ENCODE measurements at regions not wholly inside any gene's neighbourhood (a gene's known extent, or its start where the extent isn't known, plus 50 kb on each side); places are given as distances from the start of the nearest gene placed in this dataset.

GRCh38 chr5:174159327-174160114, 114.0 kb downstream of the NSG2 start:
- no peak for DNase-seq (ENCODE audit: low read depth in 4 of 4, low spot score in 2 of 4)

DNA sequence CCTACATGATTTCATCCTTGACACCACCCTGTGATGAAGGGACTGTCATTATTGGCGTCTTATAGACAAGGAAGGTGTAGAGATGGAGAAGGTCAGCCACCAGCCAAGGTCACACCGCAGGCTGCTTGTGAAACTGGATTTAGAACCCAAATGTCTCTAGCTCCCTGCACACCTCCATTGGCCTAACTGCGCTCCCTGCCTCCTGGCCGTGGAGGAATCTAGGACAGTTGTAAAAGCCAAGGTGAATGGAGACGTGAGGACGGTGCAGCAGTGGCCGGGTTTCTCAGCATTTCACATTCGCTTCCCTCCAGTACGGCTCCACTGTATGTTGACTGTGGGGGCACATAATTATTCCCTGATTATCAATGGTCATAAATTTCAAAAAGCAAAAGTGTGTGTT, 119.9 kb downstream of the NSG2 start:
- DNase-seq (ENCODE audit: low read depth in 4 of 4, low spot score in 2 of 4), result no peak

DNA sequence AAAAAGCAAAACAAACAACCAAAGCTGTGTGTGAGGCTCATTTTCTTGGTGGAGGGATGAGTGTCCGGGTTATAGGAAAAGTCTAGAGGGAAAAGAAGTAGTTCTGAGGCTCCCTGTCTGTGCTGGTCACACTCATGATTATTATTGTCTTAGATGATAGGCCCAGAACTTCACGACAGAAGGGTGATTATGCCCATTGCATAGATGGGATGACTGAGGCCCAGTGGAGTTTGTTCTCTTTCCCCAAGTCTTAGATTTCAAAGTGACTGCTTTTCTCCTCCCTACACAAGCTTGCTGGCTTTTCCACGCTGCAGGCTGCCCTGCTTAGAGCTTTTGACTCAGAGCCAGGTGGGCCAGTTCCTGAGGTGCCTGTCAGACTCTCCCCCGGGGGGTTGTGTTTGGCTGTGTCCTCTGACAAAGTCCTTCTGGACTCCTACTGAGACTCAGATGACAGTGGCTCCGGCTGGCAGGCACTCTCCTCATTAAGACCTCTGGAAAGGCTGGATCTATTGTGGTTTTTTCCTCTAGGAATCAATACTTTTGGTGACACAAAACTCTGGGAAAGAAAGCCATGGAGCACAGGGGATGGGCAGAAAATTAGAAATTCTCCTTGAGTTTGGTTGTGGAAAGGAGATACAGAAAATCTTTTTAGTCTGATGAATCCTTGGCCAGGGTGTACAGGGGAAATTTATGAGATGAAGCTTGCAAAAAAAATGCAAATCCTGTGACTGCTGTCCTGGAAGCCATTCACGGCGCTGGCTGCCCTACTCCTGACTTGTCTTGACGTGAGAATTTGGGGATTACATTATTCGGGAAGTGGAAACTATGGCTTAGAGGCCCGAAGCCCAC, 120.9 kb downstream of the NSG2 start:
- no peak for DNase-seq (ENCODE audit: low read depth in 4 of 4, low spot score in 2 of 4)

DNA sequence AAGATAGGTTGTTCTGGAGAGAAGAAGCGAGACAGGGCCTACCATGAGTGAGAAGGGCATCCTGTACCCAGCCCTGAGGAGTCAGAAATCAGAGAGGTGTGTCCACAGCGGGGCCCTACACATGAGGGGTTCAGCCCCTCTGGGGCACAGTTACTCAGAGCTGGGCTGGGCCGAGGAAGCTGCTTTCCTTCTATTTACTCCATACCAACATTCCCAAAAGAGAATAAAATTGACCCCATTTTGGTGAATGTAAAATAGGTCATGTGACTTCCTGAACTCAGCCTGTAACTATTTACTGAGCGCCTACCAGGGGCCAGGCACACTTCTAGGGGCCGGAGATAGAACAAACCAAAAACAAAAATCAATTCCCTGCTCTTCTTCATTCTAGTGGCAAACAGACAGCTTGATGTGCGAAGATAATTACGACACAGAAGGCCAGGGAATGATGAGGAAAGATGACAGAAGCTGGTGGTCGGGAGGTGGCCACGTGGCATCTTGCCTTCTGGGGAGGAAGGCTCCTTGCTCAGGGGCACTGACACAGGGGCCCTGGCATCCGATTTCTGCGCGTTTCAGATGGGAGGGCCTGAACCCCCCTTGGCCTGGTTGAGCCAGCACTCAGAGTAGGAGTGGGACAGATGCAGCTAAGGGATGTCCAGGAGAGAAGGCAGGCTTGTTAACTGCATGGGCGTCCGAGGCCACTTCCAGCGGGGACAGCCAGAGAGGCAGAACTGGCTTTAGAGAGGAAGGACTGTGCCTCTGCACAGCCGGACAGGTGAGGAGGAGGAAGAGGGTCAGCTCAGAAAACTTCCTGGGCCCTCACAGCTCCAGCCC, 121.8 kb downstream of the NSG2 start:
- DNase-seq (ENCODE audit: low read depth in 4 of 4, low spot score in 2 of 4), result no peak

GRCh38 chr5:174172152-174172551, 126.6 kb downstream of the NSG2 start:
- peak in 1 of 4 donors; percentile 20 for DNase-seq (ENCODE audit: low read depth in 4 of 4, low spot score in 2 of 4)

DNA sequence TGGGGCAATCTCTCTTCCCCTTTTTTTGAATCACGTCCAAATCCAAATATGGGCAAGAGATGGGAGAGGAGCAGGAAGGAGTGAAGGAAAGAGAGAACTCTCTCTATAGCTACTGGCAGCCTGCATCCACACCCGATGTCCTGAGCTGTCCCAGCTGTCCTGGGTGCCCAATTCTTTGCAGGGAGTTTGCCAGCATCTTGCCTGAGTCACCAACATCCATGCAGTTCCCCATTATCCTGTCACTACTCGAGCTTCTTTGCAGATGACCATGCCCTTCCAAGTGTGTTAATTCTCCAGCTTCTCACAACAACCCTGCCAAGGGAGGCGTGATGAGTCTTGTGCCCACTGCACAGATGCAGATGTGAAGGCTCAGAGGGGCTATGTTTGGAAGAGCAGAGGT, 127.1 kb downstream of the NSG2 start:
- DNase-seq (ENCODE audit: low read depth in 4 of 4, low spot score in 2 of 4), result no peak

GRCh38 chr5:174173766-174174165, 128.3 kb downstream of the NSG2 start:
- no peak for DNase-seq (ENCODE audit: low read depth in 4 of 4, low spot score in 2 of 4)

GRCh38 chr5:174175716-174176268, 130.3 kb downstream of the NSG2 start:
- no peak for DNase-seq (ENCODE audit: low read depth in 4 of 4, low spot score in 2 of 4)

GRCh38 chr5:174176511-174176910, 131.0 kb downstream of the NSG2 start:
- DNase-seq (ENCODE audit: low read depth in 4 of 4, low spot score in 2 of 4), result no peak

DNA sequence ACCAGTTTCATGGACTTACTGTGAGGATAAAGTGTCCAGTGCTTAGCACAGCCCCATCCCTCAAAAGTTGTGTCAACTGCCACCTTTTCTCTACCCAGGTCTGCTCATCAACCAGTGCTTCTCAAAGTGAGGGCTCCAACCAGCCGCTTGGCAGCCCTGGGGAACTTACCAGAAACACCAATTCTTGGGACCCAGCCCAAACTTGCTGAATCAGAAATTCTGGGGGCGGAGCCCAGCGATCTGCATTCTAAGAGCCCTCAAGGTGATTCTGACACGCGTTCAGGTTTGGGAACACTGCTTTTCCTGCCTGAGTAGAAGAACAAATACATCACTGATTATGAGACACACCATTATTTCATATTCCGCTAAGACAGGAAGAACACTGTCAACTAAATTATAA, 132.0 kb downstream of the NSG2 start:
- no peak for DNase-seq (ENCODE audit: low read depth in 4 of 4, low spot score in 2 of 4)

GRCh38 chr5:174177976-174178605, 132.6 kb downstream of the NSG2 start:
- no peak for DNase-seq (ENCODE audit: low read depth in 4 of 4, low spot score in 2 of 4)

DNA sequence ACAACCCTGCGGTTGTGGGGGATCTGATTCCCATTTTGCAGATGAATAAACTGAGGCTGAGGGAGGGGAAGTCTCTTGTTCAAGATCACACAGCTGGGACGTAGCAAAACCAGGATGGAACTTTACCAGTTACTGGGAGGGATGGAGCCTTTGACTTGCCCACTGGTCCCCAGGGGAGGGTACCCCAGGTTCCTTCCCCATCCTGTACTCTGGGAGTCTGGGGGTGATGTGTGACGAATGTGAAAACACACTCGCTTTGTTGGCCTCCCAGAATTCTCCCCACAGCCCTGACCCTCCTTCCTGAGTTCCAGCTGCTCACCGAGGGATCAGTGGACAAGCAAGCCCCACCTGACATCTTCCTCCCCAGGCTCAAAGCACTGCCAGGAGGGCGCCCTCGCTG, 135.1 kb downstream of the NSG2 start:
- no peak for DNase-seq (ENCODE audit: low read depth in 4 of 4, low spot score in 2 of 4)

GRCh38 chr5:174182111-174182510, 136.6 kb downstream of the NSG2 start:
- DNase-seq (ENCODE audit: low read depth in 4 of 4, low spot score in 2 of 4), result no peak

- DNase-seq (ENCODE audit: low read depth in 4 of 4, low spot score in 2 of 4), result no peak
These were observed 138.2 kb downstream of the NSG2 start for GRCh38 chr5:174183701-174184100.

DNA sequence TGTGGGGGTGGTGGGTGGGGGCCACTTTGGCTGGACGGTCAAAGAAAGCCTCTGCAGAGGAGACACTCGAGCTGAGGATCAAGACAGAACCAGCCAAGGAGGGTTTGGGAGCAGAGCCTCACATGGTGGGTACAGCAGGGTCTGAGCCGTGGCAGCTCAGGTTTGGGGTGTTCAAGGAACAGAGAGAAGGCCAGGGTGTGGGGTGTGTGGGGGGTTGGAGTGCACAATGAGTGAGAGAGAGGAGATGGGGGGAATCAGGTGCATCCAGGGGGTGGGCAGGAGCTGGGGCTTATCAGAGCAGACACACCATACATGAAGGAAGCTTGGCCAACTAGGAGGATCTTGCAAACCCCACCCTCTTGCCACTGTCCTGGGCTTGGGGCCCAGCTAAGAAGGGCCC, 140.0 kb downstream of the NSG2 start:
- no peak for DNase-seq (ENCODE audit: low read depth in 4 of 4, low spot score in 2 of 4)

DNA sequence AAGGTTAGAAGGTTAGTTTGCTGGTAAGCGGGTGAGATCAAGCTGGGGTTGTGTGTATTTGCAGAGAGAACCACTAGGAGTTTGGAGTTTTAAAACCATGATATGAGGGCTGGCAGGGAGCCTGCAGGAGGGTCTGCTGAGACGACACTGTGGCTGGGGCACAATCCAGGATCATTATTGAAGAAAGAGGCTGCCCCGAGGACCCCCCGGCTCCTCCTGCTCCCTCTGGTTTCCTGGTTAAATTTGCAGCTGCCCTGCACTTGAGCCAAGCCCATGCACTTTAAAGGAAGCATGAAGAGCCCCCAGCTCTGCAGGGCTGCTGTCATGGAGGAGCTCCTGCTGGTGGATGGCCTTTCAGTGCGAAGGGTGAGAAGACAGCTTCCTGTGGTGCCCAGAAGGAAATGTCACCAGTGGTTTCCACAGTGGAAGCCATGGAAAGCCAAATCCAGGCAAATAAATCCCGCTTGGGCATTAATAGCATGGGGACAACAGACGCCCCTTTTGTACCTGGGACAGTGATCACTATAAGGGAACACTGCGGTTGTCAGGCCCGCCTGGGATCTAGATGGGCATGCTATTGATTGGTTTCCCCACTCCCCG, 140.7 kb downstream of the NSG2 start:
- DNase-seq (ENCODE audit: low read depth in 4 of 4, low spot score in 2 of 4), result no peak

DNA sequence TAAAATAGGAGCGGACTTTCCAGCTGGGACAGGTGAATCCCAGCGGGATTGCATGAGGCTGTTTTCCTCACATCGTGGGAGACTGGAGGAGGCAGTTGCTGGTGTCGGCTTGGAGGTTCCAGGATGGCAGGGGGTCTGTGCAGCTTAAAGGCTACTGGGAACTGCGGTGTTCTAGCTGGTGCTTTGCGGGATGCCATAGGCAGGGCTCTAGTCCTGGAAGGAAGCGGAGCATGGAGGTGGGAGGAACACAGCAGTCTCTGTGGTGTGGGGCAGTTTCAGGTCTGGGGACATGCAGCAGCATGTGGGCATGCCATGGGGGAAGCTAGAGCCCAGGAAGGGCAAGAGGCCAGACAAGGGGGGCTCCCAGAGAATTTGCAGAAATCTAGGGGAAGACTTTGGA, 141.5 kb downstream of the NSG2 start:
- DNase-seq (ENCODE audit: low read depth in 4 of 4, low spot score in 2 of 4), result no peak

GRCh38 chr5:174187481-174187880, 142.0 kb downstream of the NSG2 start:
- DNase-seq (ENCODE audit: low read depth in 4 of 4, low spot score in 2 of 4), result no peak

- no peak for DNase-seq (ENCODE audit: low read depth in 4 of 4, low spot score in 2 of 4)
These were observed 142.8 kb downstream of the NSG2 start for GRCh38 chr5:174188295-174188694.

Measured in left renal cortex interstitium (tissue), 4 donors.